ENCODE measurements at regions not wholly inside any gene's neighbourhood (a gene's known extent, or its start where the extent isn't known, plus 50 kb on each side); places are given as distances from the start of the nearest gene placed in this dataset.

DNA sequence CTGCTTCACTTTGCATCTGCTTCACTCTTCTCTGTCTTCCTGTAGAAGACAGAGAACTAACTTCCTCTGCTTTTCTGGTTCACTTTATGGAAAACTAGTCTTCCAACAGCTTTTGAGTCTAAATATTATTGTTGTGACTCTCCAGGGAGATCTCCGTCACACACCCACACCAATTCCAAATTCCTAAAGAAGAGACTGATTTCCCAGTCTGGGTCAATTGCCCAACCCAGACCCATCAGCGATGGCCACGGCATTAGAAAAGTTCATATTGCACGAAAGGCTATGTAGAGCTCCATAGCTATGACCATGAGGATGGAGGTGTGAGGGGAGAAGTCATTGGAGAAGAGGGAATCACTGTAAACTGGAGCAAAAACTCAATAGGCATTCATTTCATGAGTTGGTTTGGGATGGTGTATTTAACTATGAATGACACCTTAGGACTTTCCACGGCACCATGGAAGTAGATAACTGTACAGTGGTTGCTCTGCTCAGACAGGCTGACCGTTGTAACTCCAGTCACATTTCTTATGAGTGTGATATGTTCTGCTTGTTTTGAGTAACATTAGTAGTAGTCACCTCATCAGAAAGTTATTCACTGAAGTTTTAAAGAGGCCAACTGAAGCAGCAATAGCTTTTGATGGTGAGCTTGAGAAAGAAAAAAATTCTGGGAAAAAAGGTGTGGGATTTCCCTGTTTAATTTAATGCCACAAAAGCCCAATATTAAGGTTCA is 78.1 kb upstream of the MAMDC2 start:
- Histone ChIP-seq H3K4me3 (no peak overlapping the region), H3K4me1 (no peaks in the 10 kb centered on the region), H3K9me3 (no peaks in the 10 kb centered on the region), H3K36me3 (no peaks in the 10 kb centered on the region), H3K27me3 (peaks cover 0 to 2% (median 0%) of the 10 kb centered on the region in 9 donors), H3K27ac (no peak overlapping the region)
- TF ChIP-seq, protein P1, sequence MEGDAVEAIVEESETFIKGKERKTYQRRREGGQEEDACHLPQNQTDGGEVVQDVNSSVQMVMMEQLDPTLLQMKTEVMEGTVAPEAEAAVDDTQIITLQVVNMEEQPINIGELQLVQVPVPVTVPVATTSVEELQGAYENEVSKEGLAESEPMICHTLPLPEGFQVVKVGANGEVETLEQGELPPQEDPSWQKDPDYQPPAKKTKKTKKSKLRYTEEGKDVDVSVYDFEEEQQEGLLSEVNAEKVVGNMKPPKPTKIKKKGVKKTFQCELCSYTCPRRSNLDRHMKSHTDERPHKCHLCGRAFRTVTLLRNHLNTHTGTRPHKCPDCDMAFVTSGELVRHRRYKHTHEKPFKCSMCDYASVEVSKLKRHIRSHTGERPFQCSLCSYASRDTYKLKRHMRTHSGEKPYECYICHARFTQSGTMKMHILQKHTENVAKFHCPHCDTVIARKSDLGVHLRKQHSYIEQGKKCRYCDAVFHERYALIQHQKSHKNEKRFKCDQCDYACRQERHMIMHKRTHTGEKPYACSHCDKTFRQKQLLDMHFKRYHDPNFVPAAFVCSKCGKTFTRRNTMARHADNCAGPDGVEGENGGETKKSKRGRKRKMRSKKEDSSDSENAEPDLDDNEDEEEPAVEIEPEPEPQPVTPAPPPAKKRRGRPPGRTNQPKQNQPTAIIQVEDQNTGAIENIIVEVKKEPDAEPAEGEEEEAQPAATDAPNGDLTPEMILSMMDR (IDR thresholded peaks at IDR 0.05) = no peak
- TF ChIP-seq POLR2A (IDR thresholded peaks at IDR 0.05) = no peak
- no peak for DNase-seq
- intact Hi-C loops (cut with DNase I) = no loop called here
- WGBS, 4 donors = 81 to 87% (median 84%) methylated on average over 6 of the region's 6 CpGs
- peak in 1 of 4 donors; percentile 49 for ATAC-seq

DNA sequence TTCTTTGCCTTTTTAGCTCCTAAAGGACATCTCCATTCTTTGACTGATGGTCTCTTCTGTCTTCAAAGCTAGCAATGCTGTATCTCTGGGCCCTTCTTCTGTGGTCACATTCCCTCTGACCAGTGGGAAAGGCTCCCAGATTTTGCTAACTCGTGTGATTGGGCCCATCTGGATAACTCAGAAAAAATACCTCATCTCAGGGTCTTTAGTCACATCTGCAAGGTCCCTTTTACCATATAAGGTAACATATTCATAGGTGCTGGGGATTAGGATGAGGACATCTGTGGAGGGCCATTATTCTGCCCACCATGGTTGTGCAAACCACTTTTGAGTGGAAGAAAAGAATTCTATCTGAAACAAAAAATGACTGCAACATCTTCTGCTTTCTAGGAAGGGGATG is 76.3 kb upstream of the MAMDC2 start:
- H3K4me1 ChIP-seq = peaks cover 0 to 3% (median 0%) of the 10 kb centered on the region in 12 donors
- H3K36me3 ChIP-seq = no peaks in the 10 kb centered on the region
- DNase-seq (no peak), ATAC-seq (no peak)
- H3K27me3 ChIP-seq = no peaks in the 10 kb centered on the region
- WGBS, 4 donors = 55 to 68% (median 57%) methylated on average over 1 of the region's 1 CpG
- intact Hi-C loops (cut with DNase I) = no loop called here
- no peaks in the 10 kb centered on the region for H3K9me3 ChIP-seq
- no peak for TF ChIP-seq POLR2A (IDR thresholded peaks at IDR 0.05)
- TF ChIP-seq, protein P1 (IDR thresholded peaks at IDR 0.05) = no peak
- no peak overlapping the region for H3K4me3 ChIP-seq
- no peak overlapping the region for H3K27ac ChIP-seq

DNA sequence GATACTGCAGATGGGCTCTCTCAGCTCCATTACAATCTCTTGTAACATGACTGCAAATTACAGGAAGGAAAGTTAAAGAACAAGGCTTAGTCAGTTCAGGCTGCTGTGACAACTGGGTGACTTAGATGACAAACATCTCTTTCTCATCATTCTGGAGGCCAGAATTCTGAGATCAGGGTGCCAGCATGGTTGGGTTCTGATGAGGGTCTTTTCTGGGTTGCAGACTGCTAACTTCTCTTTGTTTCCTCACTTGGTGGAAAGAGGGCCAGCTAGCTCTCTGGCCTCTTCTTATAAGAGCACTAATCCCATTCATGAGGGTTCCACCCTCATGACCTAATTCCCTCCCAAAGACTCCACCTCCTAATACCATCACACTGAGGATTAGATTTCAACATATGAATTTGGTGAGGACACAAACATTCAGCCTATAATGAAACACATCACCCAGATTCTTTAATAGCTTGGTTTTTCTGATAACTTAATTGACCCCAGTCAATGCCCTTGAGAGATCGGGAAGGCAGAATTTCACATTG is 73.6 kb upstream of the MAMDC2 start:
- no peaks in the 10 kb centered on the region for H3K36me3 ChIP-seq
- DNase-seq (no peak), ATAC-seq (no peak)
- H3K27me3 ChIP-seq = no peaks in the 10 kb centered on the region
- no peak overlapping the region for H3K4me3 ChIP-seq
- no peaks in the 10 kb centered on the region for H3K9me3 ChIP-seq
- TF ChIP-seq POLR2A (IDR thresholded peaks at IDR 0.05) = no peak
- TF ChIP-seq, protein P1 (IDR thresholded peaks at IDR 0.05) = no peak
- 94 to 98% (median 96%) methylated on average over 1 of the region's 1 CpG for WGBS, 4 donors
- intact Hi-C loops (cut with DNase I) = loop anchor here in 9 of 10 donors (2.0 to 10.0 kb wide), 10 partner anchors 141 to 632 kb away; partner anchors contain the start of gene SMC5 (in 1 of the 9)
- peaks cover 0 to 3% (median 0%) of the 10 kb centered on the region in 12 donors for H3K4me1 ChIP-seq
- no peak overlapping the region for H3K27ac ChIP-seq

DNA sequence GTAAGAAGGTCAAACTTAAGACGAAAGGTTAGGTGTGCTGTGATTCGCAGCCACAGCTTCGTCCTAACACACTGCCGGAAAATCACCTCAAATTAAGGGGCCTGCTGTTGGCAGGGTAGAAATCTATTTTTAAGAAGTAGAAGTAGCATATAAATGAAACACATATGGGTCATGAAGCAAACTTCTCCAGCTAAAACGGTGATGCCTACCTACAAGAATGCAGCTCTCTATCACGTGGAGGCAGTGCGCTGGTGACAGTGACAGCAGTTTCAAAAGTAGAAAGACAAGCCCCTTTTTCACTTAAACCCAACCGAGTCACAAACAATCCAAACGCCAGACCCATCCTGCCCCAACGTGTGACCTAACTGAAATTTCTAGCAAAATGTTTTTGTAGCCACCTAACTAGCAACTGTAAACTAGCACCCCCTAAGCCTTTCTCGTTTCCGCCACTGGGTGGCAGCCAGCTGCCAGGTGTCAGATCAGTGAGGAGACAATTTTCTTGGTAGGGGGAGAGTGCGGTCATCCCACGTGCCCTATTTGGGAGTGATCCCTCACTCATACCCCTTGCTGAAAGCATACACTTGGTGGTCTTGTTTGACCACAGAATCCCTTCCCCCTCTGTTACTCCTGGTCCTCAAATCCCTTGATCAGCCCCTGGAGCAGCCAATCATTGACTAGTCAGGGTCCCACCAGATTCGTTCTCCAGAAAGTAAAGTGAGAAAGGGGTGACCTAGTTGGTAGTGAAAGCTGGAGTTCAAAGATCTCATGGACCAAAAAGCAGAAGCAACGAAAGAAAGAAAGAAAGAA is 71.8 kb upstream of the MAMDC2 start:
- Histone ChIP-seq H3K4me3 (no peak overlapping the region), H3K27ac (no peak overlapping the region), H3K36me3 (no peaks in the 10 kb centered on the region), H3K4me1 (peaks cover 0 to 10% (median 4%) of the 10 kb centered on the region in 12 donors), H3K27me3 (no peaks in the 10 kb centered on the region), H3K9me3 (no peaks in the 10 kb centered on the region)
- intact Hi-C loops (cut with DNase I) = loop anchor here (1.0 to 10.0 kb wide), 13 partner anchors 135 to 630 kb away; partner anchors contain the start of gene SMC5 (in 1 of the 10)
- ATAC-seq (peak; percentile 50 to 86 (median 76)), DNase-seq (peak; percentile 54 to 82 (median 71))
- 40 to 44% (median 42%) methylated on average over 16 of the region's 16 CpGs for WGBS, 4 donors
- TF ChIP-seq POLR2A (IDR thresholded peaks at IDR 0.05) = no peak
- TF ChIP-seq, protein P1 (IDR thresholded peaks at IDR 0.05) = peak; percentile 67 to 94 (median 84)
